ENCODE measurements at regions not wholly inside any gene's neighbourhood (a gene's known extent, or its start where the extent isn't known, plus 50 kb on each side); places are given as distances from the start of the nearest gene placed in this dataset.
"Not testable (repeated sequence)": the region's sequence is repeated elsewhere in the genome, so short reads cannot be mapped to it uniquely, and the experiment has no call there.

GRCh38 chr2:209160800-209161588 lies 262.9 kb upstream of the MAP2 start:
- intact Hi-C loops (cut with micrococcal nuclease): no loop called here
- Histone ChIP-seq H3K27me3 (ENCODE audit: low read length) (no peaks in the 10 kb centered on the region), H3K9me2 (replicated peaks; ENCODE audit: low read length) (no peaks in the 10 kb centered on the region), H3K4me3 (ENCODE audit: low read length) (no peak overlapping the region), H2AFZ (ENCODE audit: low read length) (no peak overlapping the region), H3K36me3 (ENCODE audit: low read depth, low read length) (no peaks in the 10 kb centered on the region), H3F3A (ENCODE audit: low read length, unreplicated experiment) (no peaks in the 10 kb centered on the region), H3K79me2 (ENCODE audit: low read length) (no peaks in the 10 kb centered on the region), H3K4me2 (ENCODE audit: low read length) (no peak overlapping the region), H3K9ac (ENCODE audit: low read length) (no peak overlapping the region), H3K4me1 (ENCODE audit: insufficient read depth, low read length) (no peaks in the 10 kb centered on the region), H4K20me1 (ENCODE audit: low read length) (no peaks in the 10 kb centered on the region), H3K9me3 (ENCODE audit: low read length) (no peaks in the 10 kb centered on the region), H3K27ac (ENCODE audit: low read length) (no peak overlapping the region)
- no TSS peak for BruUV-seq (replicated peaks)
- no peak for ATAC-seq
- no peak for DNase-seq
- POLR2A ChIA-PET (ENCODE audit: unreplicated experiment): no interaction called here
- CTCF ChIA-PET: no interaction called here
- TF ChIP-seq CTCF (conservative IDR thresholded peaks at IDR 0.05; ENCODE audit: low read depth, low read length) (no peak), EZH2phosphoT487 (IDR thresholded peaks at IDR 0.05; ENCODE audit: borderline replicate concordance, low read length) (no peak), EZH2 (IDR thresholded peaks at IDR 0.05; ENCODE audit: low read length, unreplicated experiment) (no peak)

GRCh38 chr2:209162129-209162528 lies 261.7 kb upstream of the MAP2 start:
- POLR2A ChIA-PET (ENCODE audit: unreplicated experiment): no interaction called here
- Histone ChIP-seq H3K27ac (ENCODE audit: low read length) (no peak overlapping the region), H3F3A (ENCODE audit: low read length, unreplicated experiment) (no peaks in the 10 kb centered on the region), H3K9me3 (ENCODE audit: low read length) (no peaks in the 10 kb centered on the region), H3K9ac (ENCODE audit: low read length) (no peak overlapping the region), H2AFZ (ENCODE audit: low read length) (no peak overlapping the region), H3K4me1 (ENCODE audit: insufficient read depth, low read length) (no peaks in the 10 kb centered on the region), H3K4me3 (ENCODE audit: low read length) (no peak overlapping the region), H3K27me3 (ENCODE audit: low read length) (no peaks in the 10 kb centered on the region), H4K20me1 (ENCODE audit: low read length) (no peaks in the 10 kb centered on the region), H3K79me2 (ENCODE audit: low read length) (no peaks in the 10 kb centered on the region), H3K4me2 (ENCODE audit: low read length) (no peak overlapping the region), H3K9me2 (replicated peaks; ENCODE audit: low read length) (no peaks in the 10 kb centered on the region), H3K36me3 (ENCODE audit: low read depth, low read length) (no peaks in the 10 kb centered on the region)
- BruUV-seq (replicated peaks): no TSS peak
- no peak for DNase-seq
- TF ChIP-seq EZH2 (IDR thresholded peaks at IDR 0.05; ENCODE audit: low read length, unreplicated experiment) (no peak), EZH2phosphoT487 (IDR thresholded peaks at IDR 0.05; ENCODE audit: borderline replicate concordance, low read length) (no peak), CTCF (conservative IDR thresholded peaks at IDR 0.05; ENCODE audit: low read depth, low read length) (no peak)
- intact Hi-C loops (cut with micrococcal nuclease): no loop called here
- CTCF ChIA-PET: no interaction called here
- no peak for ATAC-seq

- ATAC-seq (no peak), DNase-seq (no peak)
- H3K36me3 ChIP-seq (ENCODE audit: low read depth, low read length): no peaks in the 10 kb centered on the region
- POLR2A ChIA-PET (ENCODE audit: unreplicated experiment): no interaction called here
- H3K9ac ChIP-seq (ENCODE audit: low read length): no peak overlapping the region
- no peaks in the 10 kb centered on the region for H3K9me3 ChIP-seq (ENCODE audit: low read length)
- H4K20me1 ChIP-seq (ENCODE audit: low read length): no peaks in the 10 kb centered on the region
- H3K79me2 ChIP-seq (ENCODE audit: low read length): no peaks in the 10 kb centered on the region
- no peak overlapping the region for H3K27ac ChIP-seq (ENCODE audit: low read length)
- intact Hi-C loops (cut with micrococcal nuclease): no loop called here
- CTCF ChIA-PET: no interaction called here
- H3F3A ChIP-seq (ENCODE audit: low read length, unreplicated experiment): no peaks in the 10 kb centered on the region
- no peak overlapping the region for H3K4me3 ChIP-seq (ENCODE audit: low read length)
- no peaks in the 10 kb centered on the region for H3K9me2 ChIP-seq (replicated peaks; ENCODE audit: low read length)
- no peak overlapping the region for H2AFZ ChIP-seq (ENCODE audit: low read length)
- no peak overlapping the region for H3K4me2 ChIP-seq (ENCODE audit: low read length)
- no peaks in the 10 kb centered on the region for H3K4me1 ChIP-seq (ENCODE audit: insufficient read depth, low read length)
- no peaks in the 10 kb centered on the region for H3K27me3 ChIP-seq (ENCODE audit: low read length)
- no peak for TF ChIP-seq EZH2phosphoT487 (IDR thresholded peaks at IDR 0.05; ENCODE audit: borderline replicate concordance, low read length)
- TF ChIP-seq EZH2 (IDR thresholded peaks at IDR 0.05; ENCODE audit: low read length, unreplicated experiment): no peak
- no peak for TF ChIP-seq CTCF (conservative IDR thresholded peaks at IDR 0.05; ENCODE audit: low read depth, low read length)
- BruUV-seq (replicated peaks): no TSS peak
These were observed 241.9 kb upstream of the MAP2 start for GRCh38 chr2:209181984-209182383.

- H3K27me3 ChIP-seq (ENCODE audit: low read length); H2AFZ ChIP-seq (ENCODE audit: low read length); H3K4me1 ChIP-seq (ENCODE audit: insufficient read depth, low read length); H3K9me2 ChIP-seq (replicated peaks; ENCODE audit: low read length); DNase-seq; H3K36me3 ChIP-seq (ENCODE audit: low read depth, low read length); H3K4me2 ChIP-seq (ENCODE audit: low read length); H3K4me3 ChIP-seq (ENCODE audit: low read length); H3K9me3 ChIP-seq (ENCODE audit: low read length); BruUV-seq (replicated peaks); H4K20me1 ChIP-seq (ENCODE audit: low read length); H3F3A ChIP-seq (ENCODE audit: low read length, unreplicated experiment); intact Hi-C loops (cut with micrococcal nuclease); POLR2A ChIA-PET (ENCODE audit: unreplicated experiment); H3K27ac ChIP-seq (ENCODE audit: low read length); ATAC-seq; CTCF ChIA-PET; H3K79me2 ChIP-seq (ENCODE audit: low read length); H3K9ac ChIP-seq (ENCODE audit: low read length): not testable (repeated sequence)
These were observed 237.0 kb upstream of the MAP2 start for GRCh38 chr2:209186886-209187285.

All from PC-3 (cell line).